MG63 (cell line): ENCODE measurements at regions not wholly inside any gene's neighbourhood (a gene's known extent, or its start where the extent isn't known, plus 50 kb on each side); places are given as distances from the start of the nearest gene placed in this dataset.

Experiments
- DNase-seq: peaks from one replicate; pipeline ENCODE4 v3.0.0-alpha.2; 2020
- H3K27me3 ChIP-seq: fragments of 250-450 bp; sonication (Bioruptor Pico); 2 replicates; pipeline ENCODE4 v1.5.1; 2020; ENCODE audit warnings: mild to moderate bottlenecking, moderate library complexity
- H3K36me3 ChIP-seq: fragments of 250-450 bp; sonication (Bioruptor Pico); 2 replicates; pipeline ENCODE4 v1.5.1; 2020; ENCODE audit warnings: mild to moderate bottlenecking, moderate library complexity
- H3K4me3 ChIP-seq: fragments of 250-450 bp; sonication (Bioruptor Pico); 2 replicates; pipeline ENCODE4 v1.5.1; 2020; ENCODE audit warnings: mild to moderate bottlenecking, moderate library complexity
- H3K9me3 ChIP-seq: fragments of 250-450 bp; sonication (Bioruptor Pico); 2 replicates; pipeline ENCODE4 v1.5.1; 2020; ENCODE audit warnings: mild to moderate bottlenecking, moderate library complexity

- H3K36me3 ChIP-seq, result no peaks in the 10 kb centered on the region
- no peaks in the 10 kb centered on the region for H3K9me3 ChIP-seq
- DNase-seq, result no peak
- H3K27me3 ChIP-seq, result no peaks in the 10 kb centered on the region
- no peak overlapping the region for H3K4me3 ChIP-seq
Measured at GRCh38 chr7:25840209-25840792, 311.7 kb upstream of the NFE2L3 start.

GRCh38 chr7:25841575-25841974 lies 310.4 kb upstream of the NFE2L3 start:
- DNase-seq, result no peak
- H3K27me3 ChIP-seq, result no peaks in the 10 kb centered on the region
- H3K4me3 ChIP-seq, result no peak overlapping the region
- no peaks in the 10 kb centered on the region for H3K36me3 ChIP-seq
- no peaks in the 10 kb centered on the region for H3K9me3 ChIP-seq

GRCh38 chr7:25842201-25842733 lies 309.7 kb upstream of the NFE2L3 start:
- no peak overlapping the region for H3K4me3 ChIP-seq
- no peaks in the 10 kb centered on the region for H3K9me3 ChIP-seq
- H3K36me3 ChIP-seq, result no peaks in the 10 kb centered on the region
- no peak for DNase-seq
- no peaks in the 10 kb centered on the region for H3K27me3 ChIP-seq

GRCh38 chr7:25843467-25843866 lies 308.5 kb upstream of the NFE2L3 start:
- no peak for DNase-seq
- Histone ChIP-seq H3K9me3 (no peaks in the 10 kb centered on the region), H3K4me3 (no peak overlapping the region), H3K27me3 (no peaks in the 10 kb centered on the region), H3K36me3 (no peaks in the 10 kb centered on the region)

- no peak for DNase-seq
- H3K27me3 ChIP-seq, result no peaks in the 10 kb centered on the region
- no peaks in the 10 kb centered on the region for H3K36me3 ChIP-seq
- no peak overlapping the region for H3K4me3 ChIP-seq
- no peaks in the 10 kb centered on the region for H3K9me3 ChIP-seq
Measured at GRCh38 chr7:25844102-25844870, 307.7 kb upstream of the NFE2L3 start.

- Histone ChIP-seq H3K27me3 (no peaks in the 10 kb centered on the region), H3K9me3 (no peaks in the 10 kb centered on the region), H3K4me3 (no peak overlapping the region), H3K36me3 (no peaks in the 10 kb centered on the region)
- no peak for DNase-seq
Measured at GRCh38 chr7:25845464-25845863, 306.5 kb upstream of the NFE2L3 start.

GRCh38 chr7:25846722-25847121 lies 305.3 kb upstream of the NFE2L3 start:
- peak; percentile 65 for DNase-seq
- no peak overlapping the region for H3K4me3 ChIP-seq
- H3K9me3 ChIP-seq, result no peaks in the 10 kb centered on the region
- no peaks in the 10 kb centered on the region for H3K27me3 ChIP-seq
- no peaks in the 10 kb centered on the region for H3K36me3 ChIP-seq

GRCh38 chr7:25847336-25848070 lies 304.5 kb upstream of the NFE2L3 start:
- H3K4me3 ChIP-seq, result no peak overlapping the region

GRCh38 chr7:25849500-25850184 lies 302.4 kb upstream of the NFE2L3 start:
- H3K36me3 ChIP-seq, result no peaks in the 10 kb centered on the region
- H3K9me3 ChIP-seq, result no peaks in the 10 kb centered on the region
- H3K27me3 ChIP-seq, result peaks cover 14% of the 10 kb centered on the region; the same call in 1 of the 2 replicates
- DNase-seq, result peak; percentile 72
- H3K4me3 ChIP-seq, result no peak overlapping the region

More at GRCh38 chr7:25847336-25848070, 304.5 kb upstream of the NFE2L3 start:
- H3K9me3 ChIP-seq, result no peaks in the 10 kb centered on the region
- H3K27me3 ChIP-seq, result no peaks in the 10 kb centered on the region
- DNase-seq, result peak; percentile 27
- H3K36me3 ChIP-seq, result no peaks in the 10 kb centered on the region

- Histone ChIP-seq H3K9me3 (no peaks in the 10 kb centered on the region), H3K4me3 (no peak overlapping the region), H3K27me3 (peaks cover 14% of the 10 kb centered on the region; the same call in 1 of the 2 replicates), H3K36me3 (no peaks in the 10 kb centered on the region)
- no peak for DNase-seq
Measured at GRCh38 chr7:25850216-25850615, 301.8 kb upstream of the NFE2L3 start.

GRCh38 chr7:25850735-25851134 lies 301.3 kb upstream of the NFE2L3 start:
- no peak overlapping the region for H3K4me3 ChIP-seq
- H3K27me3 ChIP-seq, result peaks cover 17% of the 10 kb centered on the region
- no peak for DNase-seq
- no peaks in the 10 kb centered on the region for H3K9me3 ChIP-seq
- H3K36me3 ChIP-seq, result no peaks in the 10 kb centered on the region

GRCh38 chr7:25851332-25852210 lies 300.4 kb upstream of the NFE2L3 start:
- DNase-seq, result peak; percentile 69
- Histone ChIP-seq H3K4me3 (no peak overlapping the region), H3K36me3 (no peaks in the 10 kb centered on the region), H3K9me3 (no peaks in the 10 kb centered on the region), H3K27me3 (peaks cover 26% of the 10 kb centered on the region)

GRCh38 chr7:25852211-25852938 lies 299.6 kb upstream of the NFE2L3 start:
- Histone ChIP-seq H3K4me3 (no peak overlapping the region), H3K36me3 (no peaks in the 10 kb centered on the region), H3K9me3 (no peaks in the 10 kb centered on the region), H3K27me3 (peaks cover 28% of the 10 kb centered on the region)
- DNase-seq, result no peak

GRCh38 chr7:25852939-25853271 lies 299.1 kb upstream of the NFE2L3 start:
- H3K27me3 ChIP-seq, result peaks cover 28% of the 10 kb centered on the region
- no peaks in the 10 kb centered on the region for H3K36me3 ChIP-seq
- H3K9me3 ChIP-seq, result no peaks in the 10 kb centered on the region
- H3K4me3 ChIP-seq, result no peak overlapping the region
- DNase-seq, result no peak

- H3K27me3 ChIP-seq, result peaks cover 28% of the 10 kb centered on the region
- no peaks in the 10 kb centered on the region for H3K36me3 ChIP-seq
- no peaks in the 10 kb centered on the region for H3K9me3 ChIP-seq
- DNase-seq, result no peak
- no peak overlapping the region for H3K4me3 ChIP-seq
Measured at GRCh38 chr7:25853314-25853713, 298.7 kb upstream of the NFE2L3 start.
